Right lobe of liver (tissue), 6 donors: ENCODE measurements at regions not wholly inside any gene's neighbourhood (a gene's known extent, or its start where the extent isn't known, plus 50 kb on each side); places are given as distances from the start of the nearest gene placed in this dataset.

Experiments
- ATAC-seq, 4 donors: fragments of 200-7000 bp; cut with Tn5 transposase; one replicate each; pipeline ENCODE4 v1.9.1; 2020; ENCODE audit warnings: mild to moderate bottlenecking in 4 of 4, moderate library complexity in 4 of 4
- DNase-seq, 3 donors: peaks; one replicate each; pipeline ENCODE4 v3.0.0-alpha.2; 2020
- H3K27ac ChIP-seq, 3 donors: fragments of 200-600 bp; one replicate each; pipeline ENCODE4 v1.8.0; 2022
- H3K27me3 ChIP-seq, 2 donors: fragments of 200-600 bp; one replicate each; pipeline ENCODE4 v1.8.0; 2022
- H3K36me3 ChIP-seq, 4 donors: fragments of 200-600 bp; sonication (generic) in 1 of 4; one replicate each; pipeline versions ENCODE4 v1.5.1 to v1.8.0; 2017 to 2022; ENCODE audit warnings: control low read depth in 1 of 4
- H3K4me1 ChIP-seq, 4 donors: fragments of 200-600 bp; sonication (generic) in 1 of 4; one replicate each; pipeline versions ENCODE4 v1.5.1 to v1.8.0; 2017 to 2022; ENCODE audit warnings: control low read depth in 1 of 4
- H3K4me3 ChIP-seq, 3 donors: fragments of 200-600 bp; one replicate each; pipeline ENCODE4 v1.8.0; 2022
- H3K9me3 ChIP-seq, 4 donors: fragments of 200-600 bp; sonication (generic) in 1 of 4; one replicate each; pipeline versions ENCODE4 v1.5.1 to v1.8.0; 2017 to 2022; ENCODE audit warnings: control low read depth in 1 of 4
- POLR2A ChIP-seq: fragments of 450-650 bp; IDR thresholded peaks from one replicate; pipeline ENCODE4 v1.6.1; 2017; ENCODE audit warnings: antibody characterized with exemption, mild to moderate bottlenecking
- WGBS: methylation state at CpG from one replicate; pipeline ENCODE4 v1.1.6; 2018; ENCODE audit warnings: low coverage, low lambda C conversion rate; ENCODE audit not compliant: insufficient coverage; ENCODE audit errors: missing lambda C conversion rate; 5-methylcytosine and 5-hydroxymethylcytosine counted together
- intact Hi-C, 2 donors: fragments of 100-400 bp; cut with DNase I; formaldehyde crosslinking; loops; one replicate each; pipeline versions ENCODE4 v1.11.2 to v1.14.1; 2022
- TF ChIP-seq, protein P1 (sequence below), 4 donors: fragments of 200-600 bp in 3 of 4; fragments of 450-650 bp in 1 of 4; IDR thresholded peaks; one replicate each; pipeline versions ENCODE4 v1.5.1 to v1.8.0; 2016 to 2022; ENCODE audit warnings: antibody characterized with exemption in 4 of 4, mild to moderate bottlenecking in 2 of 4
- donor health status: DM: no; HTN: yes; CAD: no.
- donor health status: DM: no; HTN: no; CAD: no.
- donor health status: DM: no; HTN: no; CAD: no.
- donor health status: DM: no; HTN: yes; CAD: no.
- donor health status: DM: no; HTN: yes; CAD: no.

GRCh38 chr4:54823616-54824015 is 165.9 kb downstream of the KIT start:
- Histone ChIP-seq H3K4me3 (no peak overlapping the region), H3K36me3 (no peaks in the 10 kb centered on the region), H3K4me1 (no peaks in the 10 kb centered on the region), H3K27me3 (no peaks in the 10 kb centered on the region), H3K27ac (no peak overlapping the region), H3K9me3 (no peaks in the 10 kb centered on the region)
- DNase-seq = no peak
- intact Hi-C loops = no loop called here
- ATAC-seq = no peak
- no peak for TF ChIP-seq POLR2A
- TF ChIP-seq, protein P1, sequence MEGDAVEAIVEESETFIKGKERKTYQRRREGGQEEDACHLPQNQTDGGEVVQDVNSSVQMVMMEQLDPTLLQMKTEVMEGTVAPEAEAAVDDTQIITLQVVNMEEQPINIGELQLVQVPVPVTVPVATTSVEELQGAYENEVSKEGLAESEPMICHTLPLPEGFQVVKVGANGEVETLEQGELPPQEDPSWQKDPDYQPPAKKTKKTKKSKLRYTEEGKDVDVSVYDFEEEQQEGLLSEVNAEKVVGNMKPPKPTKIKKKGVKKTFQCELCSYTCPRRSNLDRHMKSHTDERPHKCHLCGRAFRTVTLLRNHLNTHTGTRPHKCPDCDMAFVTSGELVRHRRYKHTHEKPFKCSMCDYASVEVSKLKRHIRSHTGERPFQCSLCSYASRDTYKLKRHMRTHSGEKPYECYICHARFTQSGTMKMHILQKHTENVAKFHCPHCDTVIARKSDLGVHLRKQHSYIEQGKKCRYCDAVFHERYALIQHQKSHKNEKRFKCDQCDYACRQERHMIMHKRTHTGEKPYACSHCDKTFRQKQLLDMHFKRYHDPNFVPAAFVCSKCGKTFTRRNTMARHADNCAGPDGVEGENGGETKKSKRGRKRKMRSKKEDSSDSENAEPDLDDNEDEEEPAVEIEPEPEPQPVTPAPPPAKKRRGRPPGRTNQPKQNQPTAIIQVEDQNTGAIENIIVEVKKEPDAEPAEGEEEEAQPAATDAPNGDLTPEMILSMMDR (IDR thresholded peaks at IDR 0.05) = no peak
- 56% methylated on average over 1 of the region's 1 CpG for WGBS

GRCh38 chr4:54819034-54819433 is 161.3 kb downstream of the KIT start:
- no peak for ATAC-seq
- WGBS = 47% methylated on average over 5 of the region's 5 CpGs
- DNase-seq = no peak
- TF ChIP-seq, protein P1 (IDR thresholded peaks at IDR 0.05) = no peak
- TF ChIP-seq POLR2A = no peak
- intact Hi-C loops = no loop called here
- H3K4me3 ChIP-seq = no peak overlapping the region
- H3K9me3 ChIP-seq = no peaks in the 10 kb centered on the region
- H3K27me3 ChIP-seq = no peaks in the 10 kb centered on the region
- no peaks in the 10 kb centered on the region for H3K36me3 ChIP-seq
- no peak overlapping the region for H3K27ac ChIP-seq
- H3K4me1 ChIP-seq = no peaks in the 10 kb centered on the region

- WGBS = 71% methylated on average over 5 of the region's 5 CpGs
- ATAC-seq = no peak
- Histone ChIP-seq H3K27me3 (no peaks in the 10 kb centered on the region), H3K9me3 (no peaks in the 10 kb centered on the region), H3K36me3 (no peaks in the 10 kb centered on the region), H3K4me1 (no peaks in the 10 kb centered on the region), H3K27ac (no peak overlapping the region), H3K4me3 (no peak overlapping the region)
- TF ChIP-seq, protein P1 (IDR thresholded peaks at IDR 0.05) = no peak
- no peak for TF ChIP-seq POLR2A
- DNase-seq = no peak
- intact Hi-C loops = no loop called here
Observed at GRCh38 chr4:54818481-54818880, 160.7 kb downstream of the KIT start.

DNA sequence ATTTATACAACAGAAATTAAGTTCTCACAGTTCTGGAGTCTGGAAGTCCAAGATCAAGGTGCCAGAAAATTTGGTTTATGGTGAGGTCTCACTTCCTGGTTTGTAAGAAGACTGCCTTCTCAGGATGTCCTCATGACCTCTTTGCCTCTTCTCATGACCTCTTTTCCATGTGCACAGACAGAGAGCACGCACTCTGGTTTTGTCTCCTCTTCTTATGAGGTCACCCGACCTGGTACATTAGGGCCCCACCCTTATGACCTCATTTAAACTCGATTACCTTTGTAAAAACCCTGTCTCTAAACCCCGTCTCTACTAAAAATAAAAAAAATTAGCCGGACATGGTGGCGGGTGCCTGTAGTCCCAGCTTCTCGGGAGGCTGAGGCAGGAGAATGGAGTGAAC is 155.9 kb downstream of the KIT start:
- 69% methylated on average over 7 of the region's 7 CpGs for WGBS
- Histone ChIP-seq H3K27me3 (no peaks in the 10 kb centered on the region), H3K9me3 (no peaks in the 10 kb centered on the region), H3K4me3 (no peak overlapping the region), H3K27ac (no peak overlapping the region), H3K4me1 (no peaks in the 10 kb centered on the region), H3K36me3 (no peaks in the 10 kb centered on the region)
- intact Hi-C loops = no loop called here
- no peak for DNase-seq
- no peak for TF ChIP-seq POLR2A
- TF ChIP-seq, protein P1 (IDR thresholded peaks at IDR 0.05) = no peak
- no peak for ATAC-seq

DNA sequence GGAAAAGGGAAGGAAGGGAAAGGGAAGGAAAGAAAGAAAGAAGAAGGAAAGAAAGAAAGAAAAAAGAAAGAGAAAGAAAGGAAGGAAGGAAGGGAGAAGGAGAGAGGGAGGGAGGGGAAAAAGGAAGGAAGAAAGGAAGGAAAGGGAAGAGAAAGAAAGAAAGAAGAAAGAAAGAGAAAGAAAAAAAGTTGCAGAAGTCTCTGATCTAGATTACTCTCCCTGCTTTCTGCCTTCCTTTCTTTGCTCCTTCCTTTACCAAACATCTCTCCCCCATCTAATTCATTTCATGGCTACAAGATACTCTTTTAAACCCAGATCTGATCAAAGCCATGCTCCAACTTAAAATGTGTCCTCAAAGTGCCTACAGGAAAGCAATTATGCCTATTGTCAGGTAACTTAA is 148.6 kb downstream of the KIT start:
- Histone ChIP-seq H3K27me3 (no peaks in the 10 kb centered on the region), H3K4me3 (no peak overlapping the region), H3K9me3 (no peaks in the 10 kb centered on the region), H3K27ac (no peak overlapping the region), H3K36me3 (no peaks in the 10 kb centered on the region), H3K4me1 (no peaks in the 10 kb centered on the region)
- no peak for TF ChIP-seq POLR2A
- TF ChIP-seq, protein P1 (IDR thresholded peaks at IDR 0.05) = no peak
- intact Hi-C loops = no loop called here
- DNase-seq = no peak
- no peak for ATAC-seq
